Loucy (cell line): ENCODE measurements at regions not wholly inside any gene's neighbourhood (a gene's known extent, or its start where the extent isn't known, plus 50 kb on each side); places are given as distances from the start of the nearest gene placed in this dataset.

Experiments
- H2AFZ ChIP-seq: fragments of 200-600 bp; sonication (generic); 2 replicates; pipeline ENCODE4 v1.6.0; 2016; ENCODE audit warnings: antibody characterized with exemption, mild to moderate bottlenecking, low read length, moderate library complexity
- H3F3A ChIP-seq: fragments of 200-600 bp; 2 replicates; pipeline ENCODE4 v1.6.0; 2016; ENCODE audit warnings: antibody characterized with exemption, low read depth, mild to moderate bottlenecking
- H3K27me3 ChIP-seq: fragments of 200-600 bp; sonication (generic); 2 replicates; pipeline ENCODE4 v1.6.1; 2014; ENCODE audit warnings: low read length, mild to moderate bottlenecking; ENCODE audit not compliant: insufficient read depth, poor library complexity, severe bottlenecking
- H3K36me3 ChIP-seq: fragments of 200-600 bp; sonication (generic); 2 replicates; pipeline ENCODE4 v1.6.1; 2016; ENCODE audit warnings: low read length; ENCODE audit not compliant: insufficient read depth
- H3K4me1 ChIP-seq: fragments of 200-600 bp; sonication (generic); 2 replicates; pipeline ENCODE4 v1.5.1; 2014; ENCODE audit warnings: low read length, mild to moderate bottlenecking; ENCODE audit not compliant: insufficient read depth, poor library complexity, severe bottlenecking
- H3K4me2 ChIP-seq: fragments of 200-600 bp; sonication (generic); 2 replicates; pipeline ENCODE4 v1.6.0; 2014; ENCODE audit warnings: antibody characterized with exemption, low read length, low read depth, mild to moderate bottlenecking; ENCODE audit not compliant: poor library complexity, severe bottlenecking
- H3K4me3 ChIP-seq: fragments of 200-600 bp; sonication (generic); 2 replicates; pipeline ENCODE4 v1.5.1; 2014; ENCODE audit warnings: low read length, mild to moderate bottlenecking, mixed read lengths; ENCODE audit not compliant: poor library complexity, severe bottlenecking
- H3K79me2 ChIP-seq: fragments of 200-600 bp; sonication (generic); 2 replicates; pipeline ENCODE4 v1.6.1; 2014; ENCODE audit warnings: low read length; ENCODE audit not compliant: insufficient read depth
- H3K9ac ChIP-seq: fragments of 200-600 bp; sonication (generic); 2 replicates; pipeline ENCODE4 v1.6.0; 2014; ENCODE audit warnings: mild to moderate bottlenecking, low read depth, low read length, moderate library complexity; ENCODE audit not compliant: poor library complexity, severe bottlenecking
- H3K9me2 ChIP-seq: fragments of 200-600 bp; sonication (generic); replicated peaks from 2 replicates; pipeline ENCODE4 v1.6.1; 2016; ENCODE audit warnings: low read depth, low read length, mixed read lengths
- H3K9me3 ChIP-seq: fragments of 200-600 bp; sonication (generic); 2 replicates; pipeline ENCODE4 v1.6.1; 2014; ENCODE audit warnings: mild to moderate bottlenecking, antibody characterized with exemption, low read length, low read depth; ENCODE audit not compliant: insufficient read depth
- H4K20me1 ChIP-seq: fragments of 200-600 bp; sonication (generic); 2 replicates; pipeline ENCODE4 v1.6.0; 2014; ENCODE audit warnings: antibody characterized with exemption, low read length, mild to moderate bottlenecking; ENCODE audit not compliant: insufficient read depth, poor library complexity, severe bottlenecking
- EZH2phosphoT487 ChIP-seq: fragments of 200-600 bp; IDR thresholded peaks from 2 replicates; pipeline ENCODE4 v1.6.1; 2018; ENCODE audit warnings: antibody characterized with exemption, mild to moderate bottlenecking, moderate library complexity, borderline replicate concordance
- TF ChIP-seq, protein P1 (sequence below): fragments of 200-600 bp; sonication (generic); conservative IDR thresholded peaks from 2 replicates; pipeline ENCODE4 v1.5.1; 2014; ENCODE audit warnings: mild to moderate bottlenecking, antibody characterized with exemption, low read length

DNA sequence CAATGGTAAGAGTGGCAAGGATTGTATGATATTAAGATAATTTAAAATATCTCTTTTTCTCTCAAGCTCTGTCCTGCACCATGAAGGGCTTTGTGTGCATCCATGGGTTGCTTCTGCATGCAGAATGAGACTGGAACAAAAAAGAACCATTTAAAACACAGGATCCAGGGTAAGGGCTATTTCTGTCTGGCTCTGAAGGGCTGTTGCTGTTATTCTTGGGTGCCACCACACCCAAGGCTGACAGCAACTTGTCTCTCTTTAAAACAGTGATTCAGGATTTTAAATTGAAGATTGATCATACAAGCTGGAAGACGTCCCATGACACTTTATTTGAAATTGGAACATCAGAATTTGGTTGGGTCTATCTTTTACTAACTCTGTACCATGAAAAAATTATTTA, 268.8 kb upstream of the CNTN3 start:
- no peaks in the 10 kb centered on the region; the same call in 1 of the 2 replicates for H3K9me2 ChIP-seq
- H3K9me3 ChIP-seq, result no peaks in the 10 kb centered on the region
- no peak overlapping the region for H3K4me3 ChIP-seq
- H4K20me1 ChIP-seq, result no peaks in the 10 kb centered on the region
- H3K36me3 ChIP-seq, result no peaks in the 10 kb centered on the region
- H3K79me2 ChIP-seq, result no peaks in the 10 kb centered on the region
- H3F3A ChIP-seq, result no peaks in the 10 kb centered on the region
- no peak overlapping the region for H3K4me2 ChIP-seq
- H3K9ac ChIP-seq, result no peak overlapping the region
- no peaks in the 10 kb centered on the region for H3K27me3 ChIP-seq
- H2AFZ ChIP-seq, result no peak overlapping the region
- TF ChIP-seq, protein P1, sequence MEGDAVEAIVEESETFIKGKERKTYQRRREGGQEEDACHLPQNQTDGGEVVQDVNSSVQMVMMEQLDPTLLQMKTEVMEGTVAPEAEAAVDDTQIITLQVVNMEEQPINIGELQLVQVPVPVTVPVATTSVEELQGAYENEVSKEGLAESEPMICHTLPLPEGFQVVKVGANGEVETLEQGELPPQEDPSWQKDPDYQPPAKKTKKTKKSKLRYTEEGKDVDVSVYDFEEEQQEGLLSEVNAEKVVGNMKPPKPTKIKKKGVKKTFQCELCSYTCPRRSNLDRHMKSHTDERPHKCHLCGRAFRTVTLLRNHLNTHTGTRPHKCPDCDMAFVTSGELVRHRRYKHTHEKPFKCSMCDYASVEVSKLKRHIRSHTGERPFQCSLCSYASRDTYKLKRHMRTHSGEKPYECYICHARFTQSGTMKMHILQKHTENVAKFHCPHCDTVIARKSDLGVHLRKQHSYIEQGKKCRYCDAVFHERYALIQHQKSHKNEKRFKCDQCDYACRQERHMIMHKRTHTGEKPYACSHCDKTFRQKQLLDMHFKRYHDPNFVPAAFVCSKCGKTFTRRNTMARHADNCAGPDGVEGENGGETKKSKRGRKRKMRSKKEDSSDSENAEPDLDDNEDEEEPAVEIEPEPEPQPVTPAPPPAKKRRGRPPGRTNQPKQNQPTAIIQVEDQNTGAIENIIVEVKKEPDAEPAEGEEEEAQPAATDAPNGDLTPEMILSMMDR, result no peak
- no peak for TF ChIP-seq EZH2phosphoT487
- no peaks in the 10 kb centered on the region for H3K4me1 ChIP-seq

DNA sequence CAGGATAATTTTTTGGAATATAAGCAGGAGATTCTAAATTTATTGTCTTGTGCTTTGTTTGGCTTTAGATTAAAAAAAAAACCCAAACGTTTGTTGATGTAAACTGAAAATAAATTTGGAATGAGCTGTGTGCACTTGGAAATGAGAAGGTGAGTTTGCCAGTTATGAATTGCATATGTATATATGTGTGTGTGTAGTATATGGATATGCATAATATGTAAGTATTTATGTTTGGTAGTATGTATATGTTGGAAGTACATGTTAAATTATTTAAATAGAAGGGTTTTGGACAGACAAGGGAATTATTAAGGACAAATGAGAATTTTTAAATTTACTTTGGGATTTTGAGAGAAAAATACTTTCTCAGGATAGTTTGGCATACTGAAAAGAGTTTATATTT, 265.8 kb upstream of the CNTN3 start:
- Histone ChIP-seq H2AFZ (no peak overlapping the region), H3K79me2 (no peaks in the 10 kb centered on the region), H4K20me1 (no peaks in the 10 kb centered on the region), H3K9me2 (no peaks in the 10 kb centered on the region; the same call in 1 of the 2 replicates), H3F3A (no peaks in the 10 kb centered on the region), H3K4me2 (no peak overlapping the region), H3K9me3 (no peaks in the 10 kb centered on the region), H3K36me3 (no peaks in the 10 kb centered on the region), H3K9ac (no peak overlapping the region), H3K4me1 (no peaks in the 10 kb centered on the region), H3K4me3 (no peak overlapping the region), H3K27me3 (no peaks in the 10 kb centered on the region)
- no peak for TF ChIP-seq EZH2phosphoT487
- TF ChIP-seq, protein P1, result no peak

DNA sequence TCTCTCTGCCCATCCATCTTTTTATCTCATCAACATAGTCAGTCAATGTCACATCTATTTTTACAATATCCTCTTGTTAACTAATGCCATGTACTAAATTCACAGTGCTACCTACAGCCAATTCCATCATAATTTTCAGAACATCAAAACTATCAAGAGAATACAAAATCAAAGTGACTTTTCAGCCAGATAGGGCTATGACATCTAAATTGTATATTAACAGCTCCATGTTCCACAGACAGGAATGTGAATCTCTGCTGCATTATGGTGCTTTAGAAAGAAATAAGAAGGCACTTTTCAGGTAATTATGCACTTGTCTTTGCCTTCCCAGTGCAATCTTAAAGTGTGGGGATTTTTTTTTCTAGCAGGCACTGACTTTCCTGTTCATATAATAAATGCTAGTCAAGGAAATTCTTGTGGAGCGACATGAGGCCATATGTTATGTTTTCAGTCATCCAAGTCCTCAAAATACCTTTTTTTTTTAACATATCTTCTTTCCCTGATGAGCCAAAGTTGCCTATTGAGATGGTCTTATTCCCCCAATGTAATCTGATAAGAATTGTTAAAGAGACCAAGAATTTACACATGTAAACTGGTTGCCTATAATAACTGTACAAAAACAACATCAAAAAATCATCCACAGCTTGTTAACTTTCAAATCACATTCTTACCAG, 252.0 kb upstream of the CNTN3 start:
- Histone ChIP-seq H2AFZ (no peak overlapping the region), H3K4me1 (no peaks in the 10 kb centered on the region), H3K9ac (no peak overlapping the region), H4K20me1 (no peaks in the 10 kb centered on the region), H3K36me3 (no peaks in the 10 kb centered on the region), H3K9me2 (no peaks in the 10 kb centered on the region), H3K79me2 (no peaks in the 10 kb centered on the region), H3F3A (no peaks in the 10 kb centered on the region), H3K9me3 (no peaks in the 10 kb centered on the region), H3K27me3 (no peaks in the 10 kb centered on the region), H3K4me2 (no peak overlapping the region), H3K4me3 (no peak overlapping the region)
- TF ChIP-seq, protein P1, result no peak
- no peak for TF ChIP-seq EZH2phosphoT487
